Omental fat pad (tissue), 3 donors: ENCODE measurements at regions not wholly inside any gene's neighbourhood (a gene's known extent, or its start where the extent isn't known, plus 50 kb on each side); places are given as distances from the start of the nearest gene placed in this dataset.

Source experiments
- ATAC-seq: fragments of 150-250 bp; one replicate; pipeline ENCODE4 v1.9.1; 2016; ENCODE audit warnings: mild to moderate bottlenecking, moderate library complexity; ENCODE audit not compliant: low FRiP score
- DNase-seq: peaks from one replicate; pipeline ENCODE4 v3.0.0-alpha.2; 2019; ENCODE audit warnings: low spot score
- TF ChIP-seq, protein P1 (sequence below), 3 donors: fragments of 450-650 bp; IDR thresholded peaks; one replicate each; pipeline ENCODE4 v1.5.1; 2016 to 2017; ENCODE audit warnings: antibody characterized with exemption in 3 of 3, mild to moderate bottlenecking in 3 of 3, moderate library complexity in 2 of 3

DNA sequence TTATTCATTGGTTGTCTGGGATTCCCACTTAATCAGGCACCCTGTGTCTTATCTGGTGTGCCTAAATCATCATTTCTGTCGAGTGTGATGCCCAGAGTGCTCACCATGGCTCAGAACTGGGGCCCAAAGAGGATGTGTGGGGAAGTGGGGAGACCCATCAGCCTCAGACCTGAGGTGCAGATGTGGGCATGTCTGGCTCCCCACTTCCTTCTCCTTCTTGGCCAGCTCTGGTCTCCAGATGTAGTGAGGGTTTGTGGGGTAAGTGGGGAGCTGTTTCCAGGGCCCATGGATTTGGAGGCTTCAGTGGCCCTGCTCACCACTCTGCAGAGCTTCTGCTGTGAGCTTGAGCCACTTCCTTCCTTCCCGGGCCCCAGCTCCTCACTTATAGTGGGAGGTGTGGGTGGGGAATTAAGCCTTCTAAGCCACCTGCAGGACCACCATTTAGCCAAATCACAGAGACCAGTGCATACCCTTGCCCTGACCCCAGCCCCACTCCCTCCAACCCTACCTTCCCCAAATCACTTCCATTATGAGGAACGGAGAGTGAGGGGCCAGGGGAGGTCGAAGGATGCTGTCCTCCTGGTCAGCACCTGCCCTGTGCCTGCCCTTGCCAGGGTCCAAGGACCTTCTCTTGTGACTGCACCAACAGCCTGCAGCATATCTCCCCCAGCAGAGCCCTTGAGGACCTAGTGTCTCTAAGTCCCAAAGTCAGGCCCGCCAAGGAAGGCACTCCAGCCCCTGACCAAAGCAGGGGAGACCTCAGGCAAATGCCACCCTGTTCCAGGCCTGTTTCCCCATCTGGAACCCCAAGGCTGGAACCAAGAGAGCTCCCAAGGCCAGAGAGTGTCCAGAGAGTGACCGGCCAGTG, 278.2 kb upstream of the RTL1 start:
- TF ChIP-seq, protein P1, sequence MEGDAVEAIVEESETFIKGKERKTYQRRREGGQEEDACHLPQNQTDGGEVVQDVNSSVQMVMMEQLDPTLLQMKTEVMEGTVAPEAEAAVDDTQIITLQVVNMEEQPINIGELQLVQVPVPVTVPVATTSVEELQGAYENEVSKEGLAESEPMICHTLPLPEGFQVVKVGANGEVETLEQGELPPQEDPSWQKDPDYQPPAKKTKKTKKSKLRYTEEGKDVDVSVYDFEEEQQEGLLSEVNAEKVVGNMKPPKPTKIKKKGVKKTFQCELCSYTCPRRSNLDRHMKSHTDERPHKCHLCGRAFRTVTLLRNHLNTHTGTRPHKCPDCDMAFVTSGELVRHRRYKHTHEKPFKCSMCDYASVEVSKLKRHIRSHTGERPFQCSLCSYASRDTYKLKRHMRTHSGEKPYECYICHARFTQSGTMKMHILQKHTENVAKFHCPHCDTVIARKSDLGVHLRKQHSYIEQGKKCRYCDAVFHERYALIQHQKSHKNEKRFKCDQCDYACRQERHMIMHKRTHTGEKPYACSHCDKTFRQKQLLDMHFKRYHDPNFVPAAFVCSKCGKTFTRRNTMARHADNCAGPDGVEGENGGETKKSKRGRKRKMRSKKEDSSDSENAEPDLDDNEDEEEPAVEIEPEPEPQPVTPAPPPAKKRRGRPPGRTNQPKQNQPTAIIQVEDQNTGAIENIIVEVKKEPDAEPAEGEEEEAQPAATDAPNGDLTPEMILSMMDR (IDR thresholded peaks at IDR 0.05) = no peak
- DNase-seq (peak; percentile 6), ATAC-seq (no peak)

DNA sequence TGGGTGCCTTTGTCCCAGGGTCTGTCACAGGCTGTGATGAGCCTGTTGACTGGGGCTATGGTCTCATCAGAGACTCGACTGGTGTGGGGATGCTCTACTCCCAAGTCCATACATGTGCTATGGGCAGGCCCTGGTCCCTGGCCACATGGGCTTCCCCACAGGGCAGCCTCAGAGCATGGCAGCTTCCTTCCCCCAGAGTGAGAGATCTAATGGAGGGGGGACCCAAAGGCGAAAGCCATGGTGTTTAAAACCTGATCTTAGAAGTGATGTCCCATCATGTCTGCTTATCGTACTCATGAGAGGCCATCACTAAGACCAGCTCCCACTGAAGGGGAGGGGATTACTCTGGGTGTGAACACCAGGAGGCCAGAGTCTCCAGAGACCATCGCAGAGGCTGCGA, 279.0 kb upstream of the RTL1 start:
- ATAC-seq (no peak), DNase-seq (no peak)
- TF ChIP-seq, protein P1 (IDR thresholded peaks at IDR 0.05) = no peak

DNA sequence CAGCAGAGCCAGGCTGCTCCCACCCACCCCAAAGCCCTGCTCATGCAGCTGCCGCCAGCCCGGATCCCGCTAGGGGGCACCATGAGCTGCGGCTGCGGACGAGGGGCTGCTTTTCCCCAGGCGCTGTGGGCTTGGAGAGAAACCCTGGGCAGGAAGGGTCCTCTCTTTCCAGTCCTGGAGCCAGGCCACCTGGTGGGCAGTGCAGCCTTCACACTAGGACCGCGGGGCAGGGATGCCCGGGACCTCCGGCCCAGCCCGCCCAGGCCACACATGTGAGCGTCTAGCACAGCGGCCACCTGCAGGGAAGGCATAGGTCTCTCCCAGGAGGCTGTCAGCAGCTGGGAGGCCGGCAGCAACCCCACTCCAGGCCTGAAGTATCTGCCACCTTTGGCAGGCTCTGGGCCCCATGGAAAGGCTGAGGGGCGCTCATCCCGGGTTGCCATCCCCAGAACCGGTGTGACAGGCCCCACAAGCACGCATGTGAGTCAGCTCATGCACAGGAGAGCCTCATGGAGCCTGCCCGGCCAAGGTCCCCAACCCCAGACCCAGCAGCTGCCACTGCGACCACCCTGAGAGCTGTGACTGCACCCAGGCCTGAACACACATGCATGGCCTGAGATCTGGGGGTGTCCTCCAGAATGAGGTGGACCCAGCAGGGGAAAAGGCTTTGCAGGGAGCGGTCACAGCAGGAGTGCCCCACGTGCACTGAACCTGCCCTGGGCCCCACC, 280.0 kb upstream of the RTL1 start:
- ATAC-seq (no peak), DNase-seq (peak; percentile 8)
- TF ChIP-seq, protein P1 (IDR thresholded peaks at IDR 0.05) = no peak

DNA sequence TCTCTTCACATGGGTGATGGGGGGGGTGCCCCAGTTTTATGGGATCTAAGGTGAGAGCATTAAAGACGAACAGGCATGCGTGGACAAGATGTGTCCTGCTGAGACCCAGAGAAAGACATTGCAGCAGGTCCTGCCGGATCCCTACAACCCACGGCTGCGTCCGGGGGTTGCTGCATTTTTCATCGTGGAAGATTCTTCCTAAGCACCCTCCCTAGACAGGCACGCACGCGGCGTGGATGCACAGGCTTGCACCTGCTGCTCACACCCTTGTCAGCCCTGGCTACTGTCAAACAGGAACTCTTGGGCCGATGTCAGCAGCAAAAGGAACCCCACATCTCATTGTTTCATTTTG, 280.6 kb upstream of the RTL1 start:
- TF ChIP-seq, protein P1 (IDR thresholded peaks at IDR 0.05) = no peak
- DNase-seq (no peak), ATAC-seq (no peak)

DNA sequence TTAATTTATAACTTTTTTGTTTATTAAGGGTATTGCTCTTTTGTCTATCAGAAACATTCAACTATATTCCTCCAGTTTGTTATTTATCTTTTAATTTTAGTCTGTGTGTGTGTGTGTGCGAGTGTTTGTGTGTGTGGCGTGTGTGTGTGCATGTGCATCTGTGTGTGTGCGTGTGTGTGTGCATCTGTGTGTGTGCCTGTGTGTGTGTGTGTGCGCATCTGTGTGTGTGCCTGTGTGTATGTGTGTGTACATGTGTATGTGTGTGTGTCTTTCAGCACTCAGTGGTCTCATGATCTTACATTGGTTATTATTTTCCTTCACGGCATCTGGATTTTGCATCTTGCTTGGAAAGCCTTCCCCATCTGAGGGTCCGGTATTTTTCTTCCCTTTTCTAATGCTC, 281.1 kb upstream of the RTL1 start:
- TF ChIP-seq, protein P1 (IDR thresholded peaks at IDR 0.05) = no peak

DNA sequence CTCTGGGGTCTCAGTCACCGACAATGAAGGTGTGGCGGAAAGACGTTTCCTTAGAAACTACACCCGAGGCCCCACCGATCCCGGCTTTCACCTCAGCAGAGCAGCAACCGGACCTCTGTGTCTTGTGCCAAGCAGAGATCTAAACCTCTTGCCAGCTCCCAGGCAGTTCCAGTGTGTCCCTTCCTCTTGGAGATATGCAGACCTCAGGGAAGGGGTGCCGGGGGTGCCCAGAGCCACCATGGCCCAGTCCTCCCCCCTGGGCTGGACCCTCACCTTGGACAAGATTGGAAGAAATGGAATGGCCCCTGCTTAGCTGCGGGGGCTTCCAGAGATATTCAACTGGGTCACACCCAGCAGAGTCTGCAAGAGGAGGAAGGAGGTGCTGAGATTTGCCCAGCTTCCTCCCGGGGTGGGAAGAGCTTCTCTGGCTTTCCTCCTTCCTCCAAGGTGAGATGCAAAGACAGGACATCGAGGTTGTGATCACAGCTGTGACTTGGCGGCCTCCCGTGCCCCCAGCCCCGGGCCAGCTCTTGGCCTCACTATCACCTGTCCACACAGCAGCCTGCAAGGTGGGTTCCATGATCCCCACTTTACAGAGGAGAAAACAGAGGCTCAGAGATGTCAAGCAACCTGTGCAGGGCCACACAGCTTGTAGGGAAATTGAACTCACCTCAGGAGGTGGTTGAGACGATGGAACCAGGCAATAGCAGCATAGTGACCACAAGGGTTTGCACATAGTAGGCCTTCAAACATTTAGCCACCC, 281.7 kb upstream of the RTL1 start:
- ATAC-seq (no peak), DNase-seq (no peak)

More for the DNA sequence above, 281.1 kb upstream of the RTL1 start:
- DNase-seq (peak; percentile 4), ATAC-seq (no peak)

More for the DNA sequence above, 281.7 kb upstream of the RTL1 start:
- TF ChIP-seq, protein P1 (IDR thresholded peaks at IDR 0.05) = no peak
